Prostate gland (tissue), 2 donors: ENCODE measurements at regions not wholly inside any gene's neighbourhood (a gene's known extent, or its start where the extent isn't known, plus 50 kb on each side); places are given as distances from the start of the nearest gene placed in this dataset.

ENCODE experiments used
- DNase-seq: peaks from one replicate; pipeline ENCODE4 v3.0.0-alpha.2; 2019; ENCODE audit warnings: low spot score
- H3K27ac ChIP-seq, 2 donors: fragments of 200-600 bp; sonication (generic); 2 replicates each; pipeline ENCODE4 v1.5.1; 2017 to 2019
- H3K27me3 ChIP-seq: fragments of 200-600 bp; sonication (generic); replicated peaks from 2 replicates; pipeline ENCODE4 v1.5.1; 2019; ENCODE audit not compliant: insufficient read depth
- H3K36me3 ChIP-seq, 2 donors: fragments of 200-600 bp; sonication (generic); 1 replicate in 1 of 2; 2 replicates in 1 of 2; pipeline versions ENCODE4 v1.5.1 to v1.8.1; 2017 to 2019
- H3K4me1 ChIP-seq: fragments of 200-600 bp; sonication (generic); replicated peaks from 2 replicates; pipeline ENCODE4 v1.5.1; 2019
- H3K4me3 ChIP-seq, 2 donors: fragments of 200-600 bp; sonication (generic); 2 replicates each; pipeline ENCODE4 v1.5.1; 2017 to 2019
- H3K9me3 ChIP-seq: fragments of 200-600 bp; sonication (generic); 2 replicates; pipeline ENCODE4 v1.5.1; 2017
- CTCF ChIP-seq, 4 experiments: fragments of 200-600 bp in 2 of 4; fragments of 450-650 bp in 2 of 4; sonication (generic) in 2 of 4; IDR thresholded peaks; 1 replicate in 3 of 4; 2 replicates in 1 of 4; pipeline ENCODE4 v1.5.1; 2016 to 2019; ENCODE audit warnings: antibody characterized with exemption in 4 of 4, mild to moderate bottlenecking in 2 of 4, moderate library complexity in 2 of 4
- POLR2A ChIP-seq: fragments of 450-650 bp; IDR thresholded peaks from one replicate; pipeline ENCODE4 v1.6.1; 2016; ENCODE audit warnings: antibody characterized with exemption, mild to moderate bottlenecking
- POLR2AphosphoS5 ChIP-seq: sonication (generic); formaldehyde crosslinking; IDR thresholded peaks from one replicate; pipeline ENCODE4 v1.6.1; 2017; ENCODE audit warnings: antibody characterized with exemption
- WGBS: methylation state at CpG from one replicate; pipeline ENCODE4 v1.1.5; 2018; 5-methylcytosine and 5-hydroxymethylcytosine counted together
- intact Hi-C: fragments of 100-400 bp; cut with DNase I; formaldehyde crosslinking; loops from one replicate; pipeline ENCODE4 v1.14.2; 2022

GRCh38 chr2:122530814-122531213 is 775.4 kb downstream of the TSN start:
- 52% methylated on average over 2 of the region's 2 CpGs for WGBS
- no peaks in the 10 kb centered on the region for H3K9me3 ChIP-seq
- no peaks in the 10 kb centered on the region for H3K36me3 ChIP-seq
- H3K4me3 ChIP-seq: no peak overlapping the region
- H3K4me1 ChIP-seq: no peaks in the 10 kb centered on the region
- intact Hi-C loops: no loop called here
- TF ChIP-seq POLR2AphosphoS5 (no peak), POLR2A (no peak), CTCF (IDR thresholded peaks at IDR 0.05) (no peak)
- H3K27ac ChIP-seq: no peak overlapping the region
- no peak for DNase-seq
- H3K27me3 ChIP-seq: no peaks in the 10 kb centered on the region

GRCh38 chr2:122531290-122532071 is 776.0 kb downstream of the TSN start:
- 49% methylated on average over 15 of the region's 15 CpGs for WGBS
- DNase-seq: no peak
- Histone ChIP-seq H3K36me3 (no peaks in the 10 kb centered on the region), H3K4me3 (no peak overlapping the region), H3K4me1 (no peaks in the 10 kb centered on the region), H3K27me3 (no peaks in the 10 kb centered on the region), H3K27ac (no peak overlapping the region), H3K9me3 (no peaks in the 10 kb centered on the region)
- intact Hi-C loops: no loop called here
- TF ChIP-seq CTCF (IDR thresholded peaks at IDR 0.05) (no peak), POLR2A (no peak), POLR2AphosphoS5 (no peak)

- TF ChIP-seq CTCF (IDR thresholded peaks at IDR 0.05) (no peak), POLR2AphosphoS5 (no peak), POLR2A (no peak)
- H3K9me3 ChIP-seq: no peaks in the 10 kb centered on the region
- H3K4me1 ChIP-seq: no peaks in the 10 kb centered on the region
- H3K4me3 ChIP-seq: no peak overlapping the region
- no peak overlapping the region for H3K27ac ChIP-seq
- intact Hi-C loops: no loop called here
- no peaks in the 10 kb centered on the region for H3K27me3 ChIP-seq
- DNase-seq: no peak
- H3K36me3 ChIP-seq: no peaks in the 10 kb centered on the region
These were observed 776.6 kb downstream of the TSN start for GRCh38 chr2:122532072-122532344.

GRCh38 chr2:122532481-122532880 is 777.0 kb downstream of the TSN start:
- Histone ChIP-seq H3K36me3 (no peaks in the 10 kb centered on the region), H3K27me3 (no peaks in the 10 kb centered on the region), H3K9me3 (no peaks in the 10 kb centered on the region), H3K27ac (no peak overlapping the region), H3K4me3 (no peak overlapping the region), H3K4me1 (no peaks in the 10 kb centered on the region)
- intact Hi-C loops: no loop called here
- DNase-seq: no peak
- 65% methylated on average over 5 of the region's 5 CpGs for WGBS
- TF ChIP-seq POLR2AphosphoS5 (no peak), POLR2A (no peak), CTCF (IDR thresholded peaks at IDR 0.05) (no peak)

GRCh38 chr2:122535960-122536505 is 780.6 kb downstream of the TSN start:
- intact Hi-C loops: no loop called here
- H3K36me3 ChIP-seq: no peaks in the 10 kb centered on the region
- H3K27ac ChIP-seq: no peak overlapping the region
- no peak for DNase-seq
- no peaks in the 10 kb centered on the region for H3K27me3 ChIP-seq
- no peaks in the 10 kb centered on the region for H3K4me1 ChIP-seq
- H3K9me3 ChIP-seq: no peaks in the 10 kb centered on the region
- H3K4me3 ChIP-seq: no peak overlapping the region
- WGBS: 70% methylated on average over 5 of the region's 5 CpGs
- no peak for TF ChIP-seq CTCF (IDR thresholded peaks at IDR 0.05)
- no peak for TF ChIP-seq POLR2A
- no peak for TF ChIP-seq POLR2AphosphoS5
